Nephron progenitor cell (in vitro differentiated cells): ENCODE measurements at regions not wholly inside any gene's neighbourhood (a gene's known extent, or its start where the extent isn't known, plus 50 kb on each side); places are given as distances from the start of the nearest gene placed in this dataset.

Experiments
- DNase-seq: peaks from one replicate; pipeline ENCODE4 v3.0.0; 2021
- H3K27ac Mint-ChIP-seq: 2 replicates; pipeline ENCODE4 v1.8.0; 2021; ENCODE audit warnings: mild to moderate bottlenecking, moderate library complexity, mixed read lengths
- H3K27me3 Mint-ChIP-seq: 2 replicates; pipeline ENCODE4 v1.8.0; 2021; ENCODE audit warnings: mild to moderate bottlenecking, low read depth, mixed read lengths; ENCODE audit not compliant: poor library complexity
- H3K36me3 Mint-ChIP-seq: 2 replicates; pipeline ENCODE4 v1.8.0; 2021; ENCODE audit warnings: low read depth, mixed read lengths
- H3K4me1 Mint-ChIP-seq: 2 replicates; pipeline ENCODE4 v1.8.0; 2021; ENCODE audit warnings: mixed read lengths
- H3K4me3 Mint-ChIP-seq: 2 replicates; pipeline ENCODE4 v1.8.0; 2021; ENCODE audit warnings: mild to moderate bottlenecking, moderate library complexity, mixed read lengths
- H3K9me3 Mint-ChIP-seq: 2 replicates; pipeline ENCODE4 v1.8.0; 2021; ENCODE audit warnings: mild to moderate bottlenecking, moderate library complexity, mixed read lengths
- CTCF ChIP-seq: fragments of 200-600 bp; sonication (generic); IDR thresholded peaks from 2 replicates; pipeline ENCODE4 v1.5.0; 2021; ENCODE audit warnings: antibody characterized with exemption

- H3K9me3 Mint-ChIP-seq, result no peaks in the 10 kb centered on the region
- no peak for TF ChIP-seq CTCF
- no peak overlapping the region for H3K27ac Mint-ChIP-seq
- H3K36me3 Mint-ChIP-seq, result no peaks in the 10 kb centered on the region
- no peak for DNase-seq
- H3K27me3 Mint-ChIP-seq, result no peaks in the 10 kb centered on the region
- no peak overlapping the region for H3K4me3 Mint-ChIP-seq
- peaks cover 31% of the 10 kb centered on the region for H3K4me1 Mint-ChIP-seq
Measured at GRCh38 chr6:145204301-145204700, 531.0 kb downstream of the EPM2A start.

- H3K27me3 Mint-ChIP-seq, result no peaks in the 10 kb centered on the region
- H3K4me1 Mint-ChIP-seq, result peaks cover 27% of the 10 kb centered on the region
- TF ChIP-seq CTCF, result no peak
- no peaks in the 10 kb centered on the region for H3K9me3 Mint-ChIP-seq
- H3K36me3 Mint-ChIP-seq, result no peaks in the 10 kb centered on the region
- peak overlapping the region; percentile 5 for H3K27ac Mint-ChIP-seq
- no peak overlapping the region for H3K4me3 Mint-ChIP-seq
- no peak for DNase-seq
Measured at GRCh38 chr6:145206247-145206907, 528.9 kb downstream of the EPM2A start.

GRCh38 chr6:145208474-145208873 is 526.8 kb downstream of the EPM2A start:
- DNase-seq, result no peak
- H3K4me3 Mint-ChIP-seq, result no peak overlapping the region
- H3K4me1 Mint-ChIP-seq, result peaks cover 23% of the 10 kb centered on the region
- H3K27ac Mint-ChIP-seq, result no peak overlapping the region
- no peaks in the 10 kb centered on the region for H3K9me3 Mint-ChIP-seq
- H3K27me3 Mint-ChIP-seq, result no peaks in the 10 kb centered on the region
- no peaks in the 10 kb centered on the region for H3K36me3 Mint-ChIP-seq
- TF ChIP-seq CTCF, result no peak

- no peak for TF ChIP-seq CTCF
- no peak for DNase-seq
- H3K4me3 Mint-ChIP-seq, result no peak overlapping the region
- no peaks in the 10 kb centered on the region for H3K9me3 Mint-ChIP-seq
- H3K4me1 Mint-ChIP-seq, result peaks cover 23% of the 10 kb centered on the region
- H3K36me3 Mint-ChIP-seq, result no peaks in the 10 kb centered on the region
- peak overlapping the region; percentile 34 for H3K27ac Mint-ChIP-seq
- no peaks in the 10 kb centered on the region for H3K27me3 Mint-ChIP-seq
Measured at GRCh38 chr6:145209272-145209671, 526.0 kb downstream of the EPM2A start.

GRCh38 chr6:145212813-145213212 is 522.5 kb downstream of the EPM2A start:
- peaks cover 7% of the 10 kb centered on the region for H3K4me1 Mint-ChIP-seq
- no peaks in the 10 kb centered on the region for H3K9me3 Mint-ChIP-seq
- no peak for TF ChIP-seq CTCF
- no peak overlapping the region for H3K27ac Mint-ChIP-seq
- H3K36me3 Mint-ChIP-seq, result no peaks in the 10 kb centered on the region
- H3K27me3 Mint-ChIP-seq, result no peaks in the 10 kb centered on the region
- no peak for DNase-seq
- H3K4me3 Mint-ChIP-seq, result no peak overlapping the region

- Mint-ChIP-seq H3K27me3 (no peaks in the 10 kb centered on the region), H3K36me3 (no peaks in the 10 kb centered on the region), H3K9me3 (no peaks in the 10 kb centered on the region), H3K4me3 (no peak overlapping the region), H3K4me1 (peaks cover 7% of the 10 kb centered on the region), H3K27ac (no peak overlapping the region)
- TF ChIP-seq CTCF, result no peak
- DNase-seq, result no peak
Measured at GRCh38 chr6:145213614-145214013, 521.7 kb downstream of the EPM2A start.
